ENCODE measurements at regions not wholly inside any gene's neighbourhood (a gene's known extent, or its start where the extent isn't known, plus 50 kb on each side); places are given as distances from the start of the nearest gene placed in this dataset.

DNA sequence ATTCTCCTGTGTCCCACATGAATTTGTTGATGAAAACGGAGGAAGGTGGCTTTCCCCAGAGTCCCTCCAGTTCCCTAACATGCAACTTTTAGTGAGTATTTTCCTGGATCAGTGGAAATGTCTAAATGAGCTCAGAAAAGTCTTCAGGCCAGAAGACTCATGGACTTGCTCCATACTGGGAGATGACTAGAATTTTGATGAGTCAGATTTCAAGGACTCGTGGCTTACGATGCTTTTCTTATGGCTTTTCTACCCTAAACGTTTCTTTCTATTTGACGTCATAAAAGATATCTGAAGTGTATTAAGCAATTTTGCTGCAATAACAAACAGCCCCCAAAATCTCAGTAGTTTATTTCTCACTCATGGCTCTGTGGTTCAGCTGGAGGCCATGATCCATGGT lies 397.6 kb downstream of the FBXO15 start:
- no peak for DNase-seq (ENCODE audit: low spot score)

DNA sequence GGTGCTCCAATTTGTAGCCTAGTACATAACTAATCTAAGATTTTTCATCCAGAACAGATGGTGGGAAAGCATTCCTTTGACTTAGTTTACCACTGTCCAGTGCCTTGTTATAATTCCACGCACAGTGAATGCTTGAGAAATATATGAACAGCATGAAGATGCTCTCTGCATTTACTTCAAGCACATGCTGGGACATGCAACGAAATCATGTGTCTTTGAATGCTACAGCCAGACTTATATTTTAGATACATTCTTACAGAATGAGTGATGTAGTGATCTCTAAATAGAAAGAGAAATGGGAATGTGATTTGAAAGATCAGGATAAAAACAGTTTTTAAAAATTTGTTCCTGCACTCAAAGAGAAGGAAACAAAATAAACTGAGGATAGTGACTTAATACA lies 398.3 kb downstream of the FBXO15 start:
- no peak for DNase-seq (ENCODE audit: low spot score)
- TF ChIP-seq, protein P1, sequence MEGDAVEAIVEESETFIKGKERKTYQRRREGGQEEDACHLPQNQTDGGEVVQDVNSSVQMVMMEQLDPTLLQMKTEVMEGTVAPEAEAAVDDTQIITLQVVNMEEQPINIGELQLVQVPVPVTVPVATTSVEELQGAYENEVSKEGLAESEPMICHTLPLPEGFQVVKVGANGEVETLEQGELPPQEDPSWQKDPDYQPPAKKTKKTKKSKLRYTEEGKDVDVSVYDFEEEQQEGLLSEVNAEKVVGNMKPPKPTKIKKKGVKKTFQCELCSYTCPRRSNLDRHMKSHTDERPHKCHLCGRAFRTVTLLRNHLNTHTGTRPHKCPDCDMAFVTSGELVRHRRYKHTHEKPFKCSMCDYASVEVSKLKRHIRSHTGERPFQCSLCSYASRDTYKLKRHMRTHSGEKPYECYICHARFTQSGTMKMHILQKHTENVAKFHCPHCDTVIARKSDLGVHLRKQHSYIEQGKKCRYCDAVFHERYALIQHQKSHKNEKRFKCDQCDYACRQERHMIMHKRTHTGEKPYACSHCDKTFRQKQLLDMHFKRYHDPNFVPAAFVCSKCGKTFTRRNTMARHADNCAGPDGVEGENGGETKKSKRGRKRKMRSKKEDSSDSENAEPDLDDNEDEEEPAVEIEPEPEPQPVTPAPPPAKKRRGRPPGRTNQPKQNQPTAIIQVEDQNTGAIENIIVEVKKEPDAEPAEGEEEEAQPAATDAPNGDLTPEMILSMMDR (IDR thresholded peaks at IDR 0.05; ENCODE audit: extremely low read depth, missing control alignments), result no peak

More for the DNA sequence above, 397.6 kb downstream of the FBXO15 start:
- TF ChIP-seq, protein P1 (IDR thresholded peaks at IDR 0.05; ENCODE audit: extremely low read depth, missing control alignments), result no peak

DNA sequence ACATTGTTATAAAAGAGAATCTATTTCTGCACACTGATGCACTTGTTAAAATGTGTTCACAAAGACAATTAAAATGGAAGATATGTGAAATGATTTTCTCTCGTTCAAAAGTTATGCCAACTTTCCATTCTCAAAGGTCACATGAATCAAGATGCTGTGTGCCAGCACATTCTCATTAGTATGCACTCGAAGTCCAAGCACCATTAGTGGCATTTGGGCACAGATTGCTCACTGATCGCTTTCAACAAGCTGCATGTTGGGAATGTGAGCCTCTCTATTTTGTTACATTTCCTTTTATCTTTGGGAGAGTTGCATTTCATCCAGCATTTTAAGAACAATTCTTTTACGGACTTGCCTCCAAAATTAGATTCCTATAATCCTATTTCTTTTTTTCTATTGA lies 398.9 kb downstream of the FBXO15 start:
- DNase-seq (ENCODE audit: low spot score), result no peak
- TF ChIP-seq, protein P1 (IDR thresholded peaks at IDR 0.05; ENCODE audit: extremely low read depth, missing control alignments), result no peak

DNA sequence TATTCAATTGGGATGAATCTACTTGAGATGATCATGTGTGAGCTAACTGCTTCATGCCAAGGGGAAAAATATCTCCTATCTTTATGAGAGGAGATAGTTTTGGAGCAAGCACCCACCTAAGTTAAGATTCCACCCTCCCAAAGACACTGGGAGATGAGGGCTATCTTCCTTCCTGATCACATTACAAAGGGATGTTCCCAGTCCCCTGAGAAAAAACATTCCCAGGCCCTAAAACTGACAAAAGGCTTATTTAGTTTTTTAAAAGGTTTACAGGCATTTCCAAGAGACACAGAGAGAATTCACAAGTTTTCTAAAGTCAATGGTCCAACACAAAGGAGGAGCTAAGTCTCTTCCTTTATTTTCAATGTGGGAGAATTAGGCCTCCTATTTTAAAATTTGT lies 401.5 kb downstream of the FBXO15 start:
- DNase-seq (ENCODE audit: low spot score), result no peak
- TF ChIP-seq, protein P1 (IDR thresholded peaks at IDR 0.05; ENCODE audit: extremely low read depth, missing control alignments), result no peak

DNA sequence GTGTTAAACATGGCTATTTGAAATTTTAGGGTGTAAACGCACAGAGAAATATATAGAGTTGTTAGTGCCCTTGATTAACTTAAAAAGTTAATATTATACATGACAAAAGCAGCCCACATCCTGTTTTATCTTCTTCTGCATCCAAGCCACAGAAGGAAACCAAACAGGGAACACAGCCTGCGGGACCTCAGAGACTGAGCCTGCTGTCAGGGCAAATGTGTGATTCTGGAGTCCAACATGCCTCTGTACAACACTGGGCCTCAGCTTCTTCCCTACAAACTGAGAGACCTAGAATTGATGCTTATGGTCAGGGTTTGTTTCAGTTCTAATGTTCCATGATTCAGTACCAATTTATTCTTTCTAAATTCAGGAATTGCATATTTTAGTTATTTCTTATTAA lies 404.7 kb downstream of the FBXO15 start:
- TF ChIP-seq, protein P1 (IDR thresholded peaks at IDR 0.05; ENCODE audit: extremely low read depth, missing control alignments), result no peak
- no peak for DNase-seq (ENCODE audit: low spot score)

GRCh38 chr18:73741946-73742345 lies 405.7 kb downstream of the FBXO15 start:
- DNase-seq (ENCODE audit: low spot score), result no peak
- TF ChIP-seq, protein P1 (IDR thresholded peaks at IDR 0.05; ENCODE audit: extremely low read depth, missing control alignments), result no peak

DNA sequence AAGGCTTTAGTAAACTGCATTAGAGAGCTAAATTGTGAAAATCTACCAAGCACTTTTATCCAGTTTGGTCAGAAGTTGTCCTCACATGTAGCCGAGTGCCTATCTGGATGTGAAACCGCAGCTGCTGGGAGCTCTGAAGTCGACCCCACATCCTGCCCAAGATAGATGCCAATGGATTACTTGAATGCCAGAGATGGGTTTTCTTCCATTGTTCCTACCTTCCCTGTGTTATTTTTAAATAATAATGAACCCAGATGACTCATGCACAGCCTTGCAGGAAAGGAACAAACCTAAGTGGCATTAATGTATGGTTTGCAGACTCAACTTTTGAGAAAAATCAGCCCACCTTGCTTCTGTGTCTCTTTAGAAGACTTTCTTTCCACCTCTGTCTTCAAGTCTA lies 408.5 kb downstream of the FBXO15 start:
- DNase-seq (ENCODE audit: low spot score), result no peak
- TF ChIP-seq, protein P1 (IDR thresholded peaks at IDR 0.05; ENCODE audit: extremely low read depth, missing control alignments), result no peak
